GM19025 (cell line): ENCODE measurements at regions not wholly inside any gene's neighbourhood (a gene's known extent, or its start where the extent isn't known, plus 50 kb on each side); places are given as distances from the start of the nearest gene placed in this dataset.
"Not testable (repeated sequence)": the region's sequence is repeated elsewhere in the genome, so short reads cannot be mapped to it uniquely, and the experiment has no call there.

Experiments
- ATAC-seq: cut with Tn5 transposase; IDR thresholded peaks from one replicate; pipeline ENCODE4 v1.9.1; 2021; ENCODE audit warnings: mild to moderate bottlenecking, low read depth, moderate library complexity; ENCODE audit not compliant: unreplicated experiment

GRCh38 chr2:200099256-200099655, 143.9 kb downstream of the MAIP1 start:
- ATAC-seq = no peak

GRCh38 chr2:200100027-200100426, 144.6 kb downstream of the MAIP1 start:
- no peak for ATAC-seq

DNA sequence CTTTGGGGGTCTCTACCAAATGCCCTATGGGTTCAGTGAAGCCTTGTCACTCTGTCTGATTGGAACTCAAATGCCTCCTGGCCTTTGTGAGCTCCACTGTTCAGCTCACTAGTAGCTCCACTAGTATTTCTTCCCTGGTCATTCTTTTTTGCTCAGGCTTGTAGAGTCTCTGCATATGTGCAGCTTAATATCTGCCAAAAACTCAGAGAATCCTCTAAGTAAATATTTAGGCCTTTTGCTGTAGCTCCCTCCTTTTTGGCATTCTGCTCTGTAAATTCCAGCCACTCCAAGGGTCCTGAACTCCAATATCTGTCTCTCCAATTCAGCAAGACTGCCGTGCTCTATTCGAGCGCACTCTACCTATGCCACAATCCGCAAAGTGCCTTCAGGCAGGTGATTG, 146.5 kb downstream of the MAIP1 start:
- ATAC-seq = no peak

- no peak for ATAC-seq
Observed at GRCh38 chr2:200102971-200103370, 147.6 kb downstream of the MAIP1 start.

GRCh38 chr2:200104015-200104414, 148.6 kb downstream of the MAIP1 start:
- ATAC-seq = no peak

DNA sequence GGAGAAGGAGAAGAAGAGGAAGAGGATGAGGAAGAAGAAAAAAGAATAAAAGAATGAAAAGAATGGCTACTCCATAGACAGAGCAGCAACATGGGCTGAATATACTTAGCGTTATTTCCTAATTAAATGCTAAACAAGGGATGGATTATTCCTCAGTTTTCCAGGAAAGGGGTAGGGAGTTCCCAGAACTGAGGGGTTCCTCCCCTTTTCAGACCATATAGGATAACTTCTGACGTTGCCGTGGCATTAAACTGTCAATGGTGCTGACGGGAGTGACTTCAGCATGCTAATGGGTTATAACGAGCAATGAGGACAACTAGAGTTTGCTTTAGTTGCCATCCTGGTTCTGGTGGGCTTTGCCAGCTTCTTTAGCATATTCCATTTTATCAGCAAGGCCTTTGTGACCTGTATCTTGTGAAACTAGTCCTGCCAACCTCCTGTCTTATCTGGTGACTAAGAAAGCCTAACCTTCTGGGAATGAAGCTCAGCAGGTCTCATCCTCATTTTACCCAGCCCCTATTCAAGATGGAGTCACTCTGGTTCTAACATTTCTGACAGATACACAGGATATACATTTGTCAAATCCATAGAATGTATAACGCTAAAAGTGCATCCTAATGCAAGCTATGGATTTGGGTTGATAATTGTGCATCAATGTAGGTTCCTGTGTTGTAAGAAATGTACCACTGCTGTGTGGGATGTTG, 152.3 kb downstream of the MAIP1 start:
- no peak for ATAC-seq

- no peak for ATAC-seq
Observed at GRCh38 chr2:200109421-200109820, 154.0 kb downstream of the MAIP1 start.

DNA sequence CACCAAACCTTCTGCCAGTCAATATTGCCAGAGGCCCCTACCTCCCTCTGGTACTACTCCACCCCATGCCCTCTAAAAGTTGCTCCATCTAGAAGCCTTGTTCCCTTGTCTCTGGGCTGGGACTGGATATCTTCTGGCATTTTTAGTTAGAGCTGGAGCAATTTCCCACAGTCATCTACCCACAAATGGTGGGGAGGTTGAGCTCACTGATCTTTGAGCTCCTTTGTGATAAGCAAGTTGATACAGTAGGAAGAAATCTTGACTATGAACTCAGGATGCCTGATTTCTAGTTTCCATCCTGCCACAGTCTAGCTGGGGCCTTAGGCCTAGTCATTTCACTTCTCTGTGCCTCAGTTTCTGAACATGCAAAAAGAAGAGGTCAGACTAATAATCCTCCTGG, 155.0 kb downstream of the MAIP1 start:
- ATAC-seq = no peak

DNA sequence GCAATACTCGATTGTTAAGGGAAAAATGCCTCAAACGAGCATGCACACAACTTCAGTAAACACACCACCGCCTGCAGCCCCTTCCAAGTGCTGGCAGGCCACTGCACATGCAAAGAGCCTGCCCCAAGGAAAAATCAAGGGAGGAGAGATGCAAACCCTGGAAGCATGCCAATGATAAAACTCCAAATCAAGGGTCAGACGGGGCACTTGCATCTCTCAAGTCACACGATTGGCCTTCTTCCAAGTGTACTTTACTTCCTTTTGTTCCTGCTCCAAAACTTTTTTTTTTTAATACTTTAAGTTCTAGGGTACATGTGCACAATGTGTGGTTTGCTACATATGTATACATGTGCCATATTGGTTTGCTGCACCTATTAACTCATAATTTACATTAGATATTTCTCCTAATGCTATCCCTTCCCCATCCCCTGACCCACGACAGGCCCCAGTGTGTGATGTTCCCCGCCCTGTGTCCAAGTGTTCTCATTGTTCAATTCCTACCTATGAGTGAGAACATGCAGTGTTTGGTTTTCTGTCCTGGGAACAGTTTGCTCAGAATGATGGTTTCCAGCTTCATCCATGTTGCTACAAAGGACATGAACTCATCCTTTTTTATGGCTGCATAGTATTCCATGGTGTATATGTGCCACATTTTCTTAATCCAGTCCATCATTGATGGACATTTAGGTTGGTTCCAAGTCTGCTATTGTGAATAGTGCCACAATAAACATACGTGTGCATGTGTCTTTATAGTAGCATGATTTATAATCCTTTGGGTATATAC, 157.8 kb downstream of the MAIP1 start:
- not testable (repeated sequence) for ATAC-seq

- no peak for ATAC-seq
Observed at GRCh38 chr2:200119236-200119635, 163.9 kb downstream of the MAIP1 start.

DNA sequence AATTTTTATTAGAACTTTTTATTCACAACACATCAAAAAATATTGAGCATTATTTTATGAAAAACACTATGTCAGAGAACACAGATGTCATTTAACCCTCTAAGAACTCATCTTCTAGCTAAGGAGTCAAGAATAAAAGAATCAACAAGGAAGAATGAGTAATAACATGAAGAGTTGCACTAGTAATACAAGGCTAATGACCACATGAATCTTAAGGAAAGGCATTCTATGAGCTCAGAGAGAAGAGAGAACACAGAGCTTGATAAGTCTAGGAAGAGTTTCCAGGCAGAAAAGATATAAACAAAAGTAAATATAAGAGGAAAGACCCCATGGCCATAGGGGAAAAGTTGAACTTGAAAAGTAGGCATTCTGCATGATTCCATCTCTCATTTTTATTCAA, 166.5 kb downstream of the MAIP1 start:
- no peak for ATAC-seq

DNA sequence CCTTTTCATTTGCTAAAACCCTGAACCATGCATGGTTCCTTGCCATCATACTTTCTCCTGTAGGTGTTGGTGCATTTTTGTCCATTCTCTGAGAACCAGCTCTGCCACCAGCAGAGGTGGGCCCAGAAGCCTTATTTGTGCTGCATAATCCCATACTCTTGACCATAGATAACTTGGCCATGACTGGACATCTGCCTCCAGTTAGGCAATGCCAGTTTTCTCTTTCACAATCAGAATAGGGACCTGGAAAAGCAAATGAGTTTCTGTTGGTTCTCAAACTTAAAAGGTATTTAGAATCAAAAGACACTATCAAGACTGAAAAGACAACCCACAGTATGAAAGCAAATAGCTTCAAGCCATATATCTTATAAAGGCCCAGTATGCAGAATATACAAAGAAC, 167.3 kb downstream of the MAIP1 start:
- no peak for ATAC-seq

- not testable (repeated sequence) for ATAC-seq
Observed at GRCh38 chr2:200124665-200125368, 169.4 kb downstream of the MAIP1 start.

DNA sequence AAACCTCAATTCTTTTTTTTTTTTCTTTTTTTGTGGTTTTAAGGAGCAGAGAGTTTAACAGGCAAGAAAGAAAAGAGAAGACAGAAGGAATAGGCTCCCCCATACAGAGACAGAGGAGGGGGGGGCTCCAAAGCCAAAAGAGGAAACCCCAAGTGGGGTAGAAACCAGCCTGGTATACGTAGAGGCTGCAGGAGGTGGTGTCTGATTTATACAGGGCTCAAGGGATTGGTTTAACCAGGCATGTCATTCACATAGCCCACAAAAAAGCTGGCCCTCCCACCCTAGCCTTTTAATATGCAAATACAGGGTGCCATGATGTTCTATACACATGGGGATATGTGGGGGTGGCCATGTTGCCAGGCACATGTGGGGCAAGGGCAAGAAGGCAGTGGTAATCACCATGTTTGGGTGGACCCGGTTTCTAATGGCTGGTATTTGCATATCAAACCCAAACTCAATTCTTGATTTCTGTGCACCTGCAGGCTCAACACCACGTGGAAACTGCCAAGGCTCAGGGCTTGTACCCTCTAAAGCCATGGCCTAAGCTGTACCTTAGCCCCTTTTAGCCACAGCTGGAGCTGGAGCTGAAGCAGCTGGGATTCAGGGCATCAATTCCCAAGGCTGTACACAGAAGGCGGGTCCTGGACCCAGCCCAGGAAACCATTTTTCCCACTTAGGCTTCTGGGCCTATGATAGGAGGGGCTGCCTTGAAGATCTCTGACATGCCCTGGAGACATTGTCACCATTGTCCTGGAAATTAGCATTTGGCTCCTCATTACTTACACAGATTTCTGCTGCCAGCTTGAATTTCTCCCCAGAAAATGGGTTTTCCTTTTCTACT, 170.3 kb downstream of the MAIP1 start:
- no peak for ATAC-seq

DNA sequence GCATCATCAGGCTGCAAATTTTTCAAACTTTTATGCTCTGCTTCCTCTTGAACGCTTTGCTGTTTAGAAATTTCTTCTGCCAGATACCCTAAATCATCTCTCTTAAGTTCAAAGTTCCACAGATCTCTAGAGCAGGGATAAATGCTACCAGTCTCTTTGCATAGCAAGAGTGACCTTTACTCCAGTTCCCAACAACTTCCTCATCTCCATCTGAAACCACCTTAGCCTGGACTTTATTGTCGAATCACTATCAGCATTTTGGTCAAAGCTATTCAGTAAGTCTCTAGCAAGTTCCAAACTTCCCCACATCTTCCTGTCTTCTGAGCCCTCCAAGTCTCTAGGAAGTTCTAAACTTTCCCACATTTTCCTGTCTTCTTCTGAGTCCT, 170.9 kb downstream of the MAIP1 start:
- ATAC-seq = not testable (repeated sequence)

DNA sequence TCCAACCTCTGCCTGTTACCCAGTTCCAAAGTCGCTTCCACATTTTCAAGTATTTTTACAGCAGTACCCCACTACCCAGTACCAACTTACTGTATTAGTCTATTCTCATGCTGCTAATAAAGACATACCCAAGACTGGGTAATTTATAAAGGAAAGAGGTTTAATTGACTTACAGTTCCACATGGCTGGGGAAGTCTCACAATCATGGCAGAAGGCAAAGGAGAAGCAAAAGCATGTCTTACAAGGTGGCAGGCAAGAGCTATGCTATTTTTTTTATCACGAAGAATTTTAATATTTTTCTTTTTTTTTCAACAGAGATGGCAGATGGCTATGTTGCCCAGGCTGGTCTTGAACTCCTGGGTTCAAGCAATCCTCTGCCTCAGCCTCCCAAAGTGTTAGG, 171.3 kb downstream of the MAIP1 start:
- not testable (repeated sequence) for ATAC-seq

DNA sequence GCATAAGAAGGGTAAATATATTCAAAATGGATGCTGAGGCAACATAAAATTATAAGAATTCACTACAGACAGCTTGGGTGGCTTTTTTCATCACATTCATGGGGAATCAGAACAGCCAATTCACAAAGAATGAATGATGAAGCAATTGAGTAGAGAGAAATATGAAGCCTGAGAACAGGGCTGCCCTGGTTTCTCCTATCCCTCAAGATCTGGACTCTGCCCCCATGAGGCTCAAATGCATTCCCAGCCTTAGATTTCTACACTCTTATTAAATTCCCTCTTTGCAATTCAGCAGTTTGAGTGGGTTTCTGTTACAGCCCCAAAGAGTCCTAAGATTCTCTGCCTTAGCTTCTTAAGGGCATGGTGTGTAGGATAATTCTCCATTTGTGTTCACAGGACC, 172.5 kb downstream of the MAIP1 start:
- ATAC-seq = no peak

GRCh38 chr2:200128296-200128695, 172.9 kb downstream of the MAIP1 start:
- no peak for ATAC-seq

GRCh38 chr2:200129721-200130462, 174.5 kb downstream of the MAIP1 start:
- ATAC-seq = no peak

- ATAC-seq = no peak
Observed at GRCh38 chr2:200130762-200131166, 175.4 kb downstream of the MAIP1 start.
